ENCODE measurements at regions not wholly inside any gene's neighbourhood (a gene's known extent, or its start where the extent isn't known, plus 50 kb on each side); places are given as distances from the start of the nearest gene placed in this dataset.

DNA sequence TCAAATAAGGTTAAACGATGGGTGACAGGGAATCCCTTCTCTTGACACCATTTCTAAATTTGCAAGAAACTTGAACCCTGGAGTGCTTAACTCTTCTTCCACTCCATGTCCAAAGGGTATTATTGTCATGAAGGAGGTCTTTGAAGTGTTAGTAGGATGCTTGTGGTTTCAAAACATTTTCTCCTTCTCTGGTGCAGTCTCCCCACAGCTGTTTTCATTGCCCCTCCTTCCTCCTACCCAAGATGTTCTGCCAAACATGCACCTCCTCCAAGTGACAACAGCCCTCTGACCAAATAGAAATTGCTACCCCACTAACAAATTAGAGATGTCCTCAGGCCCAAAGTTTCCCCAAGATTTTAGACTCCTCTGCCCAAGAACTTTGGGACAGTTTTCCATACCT lies 151.4 kb downstream of the POLR2M start:
- WGBS (ENCODE audit: extremely low coverage, insufficient read length, low lambda C conversion rate), result no CpG with 5 or more reads among the region's 1 CpG
- H3K9me3 Mint-ChIP-seq, result no peaks in the 10 kb centered on the region
- Histone ChIP-seq H3K9me3 (ENCODE audit: control insufficient read depth, low read depth, low read length) (no peaks in the 10 kb centered on the region), H2BK15ac (ENCODE audit: low read depth, low read length) (no peak overlapping the region), H3K27me3 (ENCODE audit: insufficient read depth, low read length) (no peaks in the 10 kb centered on the region), H2BK12ac (ENCODE audit: insufficient read length, low read depth, low read length) (no peak overlapping the region), H3K4me1 (ENCODE audit: insufficient read depth, low read length) (no peaks in the 10 kb centered on the region), H3K18ac (ENCODE audit: insufficient read length, low read depth, low read length) (no peak overlapping the region), H3K79me2 (ENCODE audit: insufficient read depth, low read length) (no peaks in the 10 kb centered on the region), H3K9ac (ENCODE audit: extremely low read depth, insufficient read length, low read length) (no peak overlapping the region), H3K79me1 (ENCODE audit: insufficient read depth, low read depth, low read length, poor library complexity, severe bottlenecking) (no peaks in the 10 kb centered on the region), H3K4me2 (ENCODE audit: insufficient read depth, insufficient read length, low read length) (no peak overlapping the region), H2BK20ac (ENCODE audit: low read depth, low read length, poor library complexity, severe bottlenecking) (no peak overlapping the region), H3K23me2 (ENCODE audit: insufficient read length, low read depth, low read length, poor library complexity, severe bottlenecking) (no peaks in the 10 kb centered on the region), H4K8ac (replicated peaks; ENCODE audit: insufficient read length, low read depth, low read length) (no peak overlapping the region), H3K4ac (ENCODE audit: low read depth, low read length) (no peak overlapping the region), H2BK120ac (ENCODE audit: low read depth, low read length, poor library complexity, severe bottlenecking) (no peak overlapping the region), H3K14ac (ENCODE audit: insufficient read depth, low read length) (no peak overlapping the region), H2AK5ac (ENCODE audit: insufficient read length, low read length) (no peak overlapping the region), H2BK5ac (ENCODE audit: insufficient read length, low read length) (no peak overlapping the region), H3K23ac (ENCODE audit: insufficient read length, low read depth, low read length) (no peak overlapping the region), H3K56ac (ENCODE audit: insufficient read length, low read depth, low read length) (no peak overlapping the region), H4K5ac (ENCODE audit: insufficient read length, low read depth, low read length) (no peak overlapping the region), H3K27ac (ENCODE audit: insufficient read length, low read depth, low read length) (no peak overlapping the region), H4K91ac (ENCODE audit: insufficient read length, low read depth, low read length) (no peak overlapping the region), H3T11ph (ENCODE audit: low read length) (no peak overlapping the region), H4K20me1 (ENCODE audit: control insufficient read depth, insufficient read depth, insufficient read length) (no peaks in the 10 kb centered on the region), H2AFZ (ENCODE audit: low read length) (no peak overlapping the region)
- H3K36me3 Mint-ChIP-seq (ENCODE audit: insufficient read depth in 1 of 3, low read depth in 3 of 3), result no peaks in the 10 kb centered on the region
- TF ChIP-seq CTCF (conservative IDR thresholded peaks at IDR 0.05), result no peak
- no peaks in the 10 kb centered on the region; the same call in 1 of the 2 replicates for H3K27me3 Mint-ChIP-seq (ENCODE audit: low read depth)
- H3K4me1 Mint-ChIP-seq, result peaks cover 0 to 3% of the 10 kb centered on the region in 2 experiments; a peak in 1 of 4 replicates
- no peak overlapping the region for H3K4me3 Mint-ChIP-seq
- DNase-seq, result no peak
- no peak overlapping the region for H3K27ac Mint-ChIP-seq
